Testis (tissue), 2 donors: ENCODE measurements at regions not wholly inside any gene's neighbourhood (a gene's known extent, or its start where the extent isn't known, plus 50 kb on each side); places are given as distances from the start of the nearest gene placed in this dataset.

Experiments used
- DNase-seq: peaks from one replicate; pipeline ENCODE4 v3.0.0-alpha.2; 2019
- H3K27ac ChIP-seq, 2 donors: fragments of 200-600 bp; sonication (generic); one replicate each; pipeline ENCODE4 v1.5.1; 2019
- H3K27me3 ChIP-seq: fragments of 200-600 bp; sonication (generic); one replicate; pipeline ENCODE4 v1.5.1; 2019
- H3K36me3 ChIP-seq: fragments of 200-600 bp; sonication (generic); one replicate; pipeline ENCODE4 v1.5.1; 2017; ENCODE audit warnings: low read depth; ENCODE audit errors: missing control alignments
- H3K4me1 ChIP-seq: fragments of 200-600 bp; sonication (generic); one replicate; pipeline ENCODE4 v1.5.1; 2019
- H3K4me3 ChIP-seq, 2 donors: fragments of 200-600 bp; sonication (generic); one replicate each; pipeline ENCODE4 v1.5.1; 2017 to 2019
- H3K9me3 ChIP-seq: fragments of 200-600 bp; sonication (generic); one replicate; pipeline ENCODE4 v1.5.1; 2017
- CTCF ChIP-seq, 3 experiments: fragments of 450-650 bp in 2 of 3; fragments of 200-600 bp in 1 of 3; sonication (generic) in 1 of 3; IDR thresholded peaks; one replicate each; pipeline ENCODE4 v1.5.1; 2016 to 2019; ENCODE audit warnings: antibody characterized with exemption in 3 of 3, mild to moderate bottlenecking in 2 of 3, moderate library complexity in 1 of 3
- POLR2A ChIP-seq: fragments of 450-650 bp; IDR thresholded peaks from one replicate; pipeline ENCODE4 v1.6.1; 2017; ENCODE audit warnings: antibody characterized with exemption, mild to moderate bottlenecking, moderate library complexity
- WGBS, 2 donors: methylation state at CpG; one replicate each; pipeline ENCODE4 v1.1.5; 2018; 5-methylcytosine and 5-hydroxymethylcytosine counted together
- intact Hi-C: fragments of 100-400 bp; cut with DNase I; formaldehyde crosslinking; loops from one replicate; pipeline ENCODE4 v1.15.1; 2023; ENCODE audit warnings: low total_unique reads

GRCh38 chr18:55079067-55079466 lies 119.8 kb upstream of the CCDC68 start:
- Histone ChIP-seq H3K36me3 (no peaks in the 10 kb centered on the region), H3K9me3 (no peaks in the 10 kb centered on the region), H3K4me3 (no peak overlapping the region), H3K27me3 (no peaks in the 10 kb centered on the region), H3K4me1 (no peaks in the 10 kb centered on the region), H3K27ac (no peak overlapping the region)
- 67 to 80% methylated on average over 6 of the region's 6 CpGs for WGBS, 2 donors
- no peak for DNase-seq
- TF ChIP-seq POLR2A (no peak), CTCF (IDR thresholded peaks at IDR 0.05) (no peak)
- intact Hi-C loops: no loop called here

- Histone ChIP-seq H3K4me3 (no peak overlapping the region), H3K4me1 (no peaks in the 10 kb centered on the region), H3K9me3 (no peaks in the 10 kb centered on the region), H3K36me3 (no peaks in the 10 kb centered on the region), H3K27ac (no peak overlapping the region), H3K27me3 (no peaks in the 10 kb centered on the region)
- DNase-seq: no peak
- intact Hi-C loops: no loop called here
- 21 to 43% methylated on average over 7 to 8 of the region's 8 CpGs for WGBS, 2 donors
- TF ChIP-seq CTCF (IDR thresholded peaks at IDR 0.05) (no peak), POLR2A (no peak)
These were observed 119.2 kb upstream of the CCDC68 start for GRCh38 chr18:55078303-55078932.

GRCh38 chr18:55076643-55077218 lies 117.5 kb upstream of the CCDC68 start:
- intact Hi-C loops: no loop called here
- no peaks in the 10 kb centered on the region for H3K9me3 ChIP-seq

GRCh38 chr18:55073834-55074233 lies 114.6 kb upstream of the CCDC68 start:
- no peaks in the 10 kb centered on the region for H3K9me3 ChIP-seq
- H3K36me3 ChIP-seq: no peaks in the 10 kb centered on the region
- intact Hi-C loops: no loop called here
- no peak overlapping the region for H3K4me3 ChIP-seq
- DNase-seq: no peak
- no peaks in the 10 kb centered on the region for H3K27me3 ChIP-seq
- TF ChIP-seq CTCF (IDR thresholded peaks at IDR 0.05) (no peak), POLR2A (no peak)
- no peak overlapping the region for H3K27ac ChIP-seq
- no peaks in the 10 kb centered on the region for H3K4me1 ChIP-seq

More at GRCh38 chr18:55076643-55077218, 117.5 kb upstream of the CCDC68 start:
- H3K4me1 ChIP-seq: no peaks in the 10 kb centered on the region
- no peak for TF ChIP-seq CTCF (IDR thresholded peaks at IDR 0.05)
- no peaks in the 10 kb centered on the region for H3K36me3 ChIP-seq
- 86 to 87% methylated on average over 6 of the region's 6 CpGs for WGBS, 2 donors
- no peak for DNase-seq
- no peak overlapping the region for H3K4me3 ChIP-seq
- no peaks in the 10 kb centered on the region for H3K27me3 ChIP-seq
- H3K27ac ChIP-seq: no peak overlapping the region

- Histone ChIP-seq H3K27me3 (no peaks in the 10 kb centered on the region), H3K27ac (no peak overlapping the region), H3K9me3 (no peaks in the 10 kb centered on the region), H3K36me3 (no peaks in the 10 kb centered on the region), H3K4me1 (no peaks in the 10 kb centered on the region), H3K4me3 (no peak overlapping the region)
- TF ChIP-seq CTCF (IDR thresholded peaks at IDR 0.05): no peak
- DNase-seq: no peak
- WGBS, 2 donors: 88 to 96% methylated on average over 4 of the region's 4 CpGs
- intact Hi-C loops: no loop called here
These were observed 113.9 kb upstream of the CCDC68 start for GRCh38 chr18:55073116-55073515.
